ENCODE measurements at regions not wholly inside any gene's neighbourhood (a gene's known extent, or its start where the extent isn't known, plus 50 kb on each side); places are given as distances from the start of the nearest gene placed in this dataset.

- TF ChIP-seq POLR2A (IDR thresholded peaks at IDR 0.05): no peak
- no peak for TF ChIP-seq CTCF (IDR thresholded peaks at IDR 0.05)
Measured at GRCh38 chr1:232162001-232162400, 467.9 kb downstream of the SIPA1L2 start.
